ENCODE measurements at regions not wholly inside any gene's neighbourhood (a gene's known extent, or its start where the extent isn't known, plus 50 kb on each side); places are given as distances from the start of the nearest gene placed in this dataset.
A peak's percentile ranks its signal among the peaks of the same experiment; 100 is the strongest.
"Not testable (repeated sequence)": the region's sequence is repeated elsewhere in the genome, so short reads cannot be mapped to it uniquely, and the experiment has no call there.

DNA sequence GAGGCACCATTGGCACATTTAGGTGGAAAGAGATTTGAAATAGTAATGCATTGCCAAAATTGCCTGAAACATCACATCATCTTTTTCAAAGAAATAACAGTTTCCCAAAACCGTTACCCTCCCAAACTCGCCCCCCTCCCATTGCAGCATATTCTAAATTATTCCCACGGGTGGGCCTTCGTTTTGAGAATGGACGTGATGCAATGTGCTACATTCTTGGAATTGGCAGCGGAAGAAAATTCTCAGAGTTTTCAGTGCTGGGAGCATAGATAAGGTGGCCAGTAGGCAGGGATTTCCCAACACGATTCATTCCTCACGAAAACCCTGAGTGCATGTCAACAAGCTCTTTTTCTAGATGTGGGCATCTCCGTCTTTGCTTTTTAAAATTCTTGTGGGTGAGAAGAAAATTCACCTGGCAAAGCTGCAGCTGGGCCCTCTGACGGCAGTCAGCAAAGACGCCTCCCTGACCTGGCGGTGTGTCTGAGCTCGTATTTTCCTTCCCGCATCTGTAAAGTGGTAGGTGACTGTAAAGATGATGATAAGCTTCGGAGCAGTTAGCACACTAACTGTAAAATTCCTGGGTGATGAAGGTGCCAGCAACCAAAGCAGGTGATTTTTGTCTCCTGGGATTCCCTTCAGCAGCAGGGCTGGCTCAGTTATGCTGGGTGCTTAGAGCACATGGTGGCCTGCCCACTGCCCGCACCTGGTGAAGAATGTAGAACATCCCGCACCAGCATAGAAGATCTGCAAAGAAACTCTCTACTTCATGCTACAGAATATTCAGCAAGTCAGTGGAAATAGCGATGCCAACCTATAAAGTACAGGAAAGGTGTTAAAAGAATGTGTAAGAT lies 141.9 kb upstream of the KLF6 start:
- no peaks in the 10 kb centered on the region for H3K36me3 Mint-ChIP-seq (ENCODE audit: low read depth)
- H3K27me3 Mint-ChIP-seq, result peaks cover 2% of the 10 kb centered on the region
- intact Hi-C loops (cut with micrococcal nuclease), result no loop called here
- no peak overlapping the region for H3K4me3 Mint-ChIP-seq
- H3K4me1 Mint-ChIP-seq (ENCODE audit: low read depth), result peaks cover 27% of the 10 kb centered on the region
- H3K27ac Mint-ChIP-seq, result no peak overlapping the region
- H3K9me3 Mint-ChIP-seq, result no peaks in the 10 kb centered on the region

- H3K4me1 Mint-ChIP-seq (ENCODE audit: low read depth), result peaks cover 20% of the 10 kb centered on the region
- H3K27ac Mint-ChIP-seq, result no peak overlapping the region
- H3K27me3 Mint-ChIP-seq, result peaks cover under 1% of the 10 kb centered on the region
- H3K9me3 Mint-ChIP-seq, result no peaks in the 10 kb centered on the region
- H3K4me3 Mint-ChIP-seq, result no peak overlapping the region
- no peaks in the 10 kb centered on the region for H3K36me3 Mint-ChIP-seq (ENCODE audit: low read depth)
- intact Hi-C loops (cut with micrococcal nuclease), result no loop called here
Measured at GRCh38 chr10:3926258-3926657, 141.2 kb upstream of the KLF6 start.

GRCh38 chr10:3925184-3925583 lies 140.2 kb upstream of the KLF6 start:
- Mint-ChIP-seq H3K27me3 (no peaks in the 10 kb centered on the region), H3K4me3 (no peak overlapping the region), H3K36me3 (ENCODE audit: low read depth) (no peaks in the 10 kb centered on the region), H3K4me1 (ENCODE audit: low read depth) (peaks cover 12% of the 10 kb centered on the region), H3K9me3 (no peaks in the 10 kb centered on the region), H3K27ac (peak overlapping the region; percentile 30)
- intact Hi-C loops (cut with micrococcal nuclease), result no loop called here

- H3K36me3 Mint-ChIP-seq (ENCODE audit: low read depth), result no peaks in the 10 kb centered on the region
- H3K9me3 Mint-ChIP-seq, result no peaks in the 10 kb centered on the region
- no peak overlapping the region for H3K4me3 Mint-ChIP-seq
- no peak overlapping the region for H3K27ac Mint-ChIP-seq
- intact Hi-C loops (cut with micrococcal nuclease), result no loop called here
- peaks cover 6% of the 10 kb centered on the region for H3K4me1 Mint-ChIP-seq (ENCODE audit: low read depth)
- no peaks in the 10 kb centered on the region for H3K27me3 Mint-ChIP-seq
Measured at GRCh38 chr10:3924344-3924743, 139.3 kb upstream of the KLF6 start.

- no peak overlapping the region for H3K27ac Mint-ChIP-seq
- no peaks in the 10 kb centered on the region for H3K27me3 Mint-ChIP-seq
- no peaks in the 10 kb centered on the region for H3K9me3 Mint-ChIP-seq
- H3K36me3 Mint-ChIP-seq (ENCODE audit: low read depth), result no peaks in the 10 kb centered on the region
- intact Hi-C loops (cut with micrococcal nuclease), result no loop called here
- H3K4me1 Mint-ChIP-seq (ENCODE audit: low read depth), result peaks cover 6% of the 10 kb centered on the region
- H3K4me3 Mint-ChIP-seq, result no peak overlapping the region
Measured at GRCh38 chr10:3923033-3923432, 138.0 kb upstream of the KLF6 start.

DNA sequence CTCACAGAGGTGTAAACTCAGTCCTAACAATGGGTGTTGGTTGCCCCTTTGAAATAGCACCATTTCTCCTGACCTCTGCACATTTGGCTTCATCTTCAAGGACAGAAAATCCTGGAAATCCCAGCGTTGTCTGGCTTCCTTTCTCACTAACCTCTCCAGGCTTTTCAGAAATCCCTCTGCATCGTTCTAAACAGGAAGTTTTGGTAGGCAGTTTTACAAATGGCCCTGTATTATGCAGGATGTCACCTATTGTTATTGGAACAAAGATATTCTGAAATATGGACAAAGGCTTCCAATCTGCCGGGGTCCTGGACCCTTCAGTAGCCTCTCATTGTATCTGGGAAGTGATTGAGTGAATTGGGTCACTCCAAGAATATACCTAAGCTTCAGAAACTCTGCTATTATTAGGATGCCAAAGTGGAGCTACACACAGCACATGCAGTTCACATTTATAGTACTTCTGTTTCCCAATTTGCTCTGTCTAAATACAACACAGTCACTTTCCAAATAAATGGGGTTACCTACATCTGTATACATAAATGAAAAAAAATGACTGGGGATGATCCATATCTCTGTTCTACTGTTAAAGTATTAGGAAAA lies 134.8 kb upstream of the KLF6 start:
- Mint-ChIP-seq H3K4me3 (no peak overlapping the region), H3K9me3 (no peaks in the 10 kb centered on the region), H3K27ac (no peak overlapping the region), H3K4me1 (ENCODE audit: low read depth) (no peaks in the 10 kb centered on the region), H3K27me3 (peaks cover 2% of the 10 kb centered on the region), H3K36me3 (ENCODE audit: low read depth) (no peaks in the 10 kb centered on the region)
- intact Hi-C loops (cut with micrococcal nuclease), result no loop called here

- H3K4me3 Mint-ChIP-seq; H3K27ac Mint-ChIP-seq; intact Hi-C loops (cut with micrococcal nuclease); H3K36me3 Mint-ChIP-seq (ENCODE audit: low read depth); H3K27me3 Mint-ChIP-seq; H3K9me3 Mint-ChIP-seq; H3K4me1 Mint-ChIP-seq (ENCODE audit: low read depth): not testable (repeated sequence)
Measured at GRCh38 chr10:3917392-3917791, 132.4 kb upstream of the KLF6 start.

GRCh38 chr10:3914733-3915132 lies 129.7 kb upstream of the KLF6 start:
- no peak overlapping the region for H3K4me3 Mint-ChIP-seq
- intact Hi-C loops (cut with micrococcal nuclease), result no loop called here
- H3K9me3 Mint-ChIP-seq, result no peaks in the 10 kb centered on the region
- no peaks in the 10 kb centered on the region for H3K4me1 Mint-ChIP-seq (ENCODE audit: low read depth)
- H3K27me3 Mint-ChIP-seq, result peaks cover 9% of the 10 kb centered on the region
- H3K27ac Mint-ChIP-seq, result no peak overlapping the region
- H3K36me3 Mint-ChIP-seq (ENCODE audit: low read depth), result no peaks in the 10 kb centered on the region

GRCh38 chr10:3911713-3912442 lies 126.9 kb upstream of the KLF6 start:
- no peak overlapping the region for H3K27ac Mint-ChIP-seq
- no peaks in the 10 kb centered on the region for H3K4me1 Mint-ChIP-seq (ENCODE audit: low read depth)
- intact Hi-C loops (cut with micrococcal nuclease), result no loop called here
- no peak overlapping the region for H3K4me3 Mint-ChIP-seq
- no peaks in the 10 kb centered on the region for H3K36me3 Mint-ChIP-seq (ENCODE audit: low read depth)
- peaks cover 11% of the 10 kb centered on the region for H3K27me3 Mint-ChIP-seq
- H3K9me3 Mint-ChIP-seq, result no peaks in the 10 kb centered on the region

GRCh38 chr10:3911241-3911640 lies 126.2 kb upstream of the KLF6 start:
- Mint-ChIP-seq H3K27ac (no peak overlapping the region), H3K4me1 (ENCODE audit: low read depth) (no peaks in the 10 kb centered on the region), H3K36me3 (ENCODE audit: low read depth) (no peaks in the 10 kb centered on the region), H3K27me3 (peaks cover 11% of the 10 kb centered on the region), H3K4me3 (no peak overlapping the region), H3K9me3 (no peaks in the 10 kb centered on the region)
- intact Hi-C loops (cut with micrococcal nuclease), result no loop called here

- Mint-ChIP-seq H3K36me3 (ENCODE audit: low read depth) (no peaks in the 10 kb centered on the region), H3K9me3 (no peaks in the 10 kb centered on the region), H3K4me3 (no peak overlapping the region), H3K27me3 (peaks cover 10% of the 10 kb centered on the region), H3K27ac (no peak overlapping the region), H3K4me1 (ENCODE audit: low read depth) (peaks cover 7% of the 10 kb centered on the region)
- intact Hi-C loops (cut with micrococcal nuclease), result no loop called here
Measured at GRCh38 chr10:3909339-3909738, 124.3 kb upstream of the KLF6 start.

- no peak overlapping the region for H3K4me3 Mint-ChIP-seq
- no peaks in the 10 kb centered on the region for H3K36me3 Mint-ChIP-seq (ENCODE audit: low read depth)
- H3K4me1 Mint-ChIP-seq (ENCODE audit: low read depth), result peaks cover 15% of the 10 kb centered on the region
- H3K9me3 Mint-ChIP-seq, result no peaks in the 10 kb centered on the region
- peaks cover 10% of the 10 kb centered on the region for H3K27me3 Mint-ChIP-seq
- H3K27ac Mint-ChIP-seq, result no peak overlapping the region
- intact Hi-C loops (cut with micrococcal nuclease), result no loop called here
Measured at GRCh38 chr10:3908183-3908582, 123.2 kb upstream of the KLF6 start.

DNA sequence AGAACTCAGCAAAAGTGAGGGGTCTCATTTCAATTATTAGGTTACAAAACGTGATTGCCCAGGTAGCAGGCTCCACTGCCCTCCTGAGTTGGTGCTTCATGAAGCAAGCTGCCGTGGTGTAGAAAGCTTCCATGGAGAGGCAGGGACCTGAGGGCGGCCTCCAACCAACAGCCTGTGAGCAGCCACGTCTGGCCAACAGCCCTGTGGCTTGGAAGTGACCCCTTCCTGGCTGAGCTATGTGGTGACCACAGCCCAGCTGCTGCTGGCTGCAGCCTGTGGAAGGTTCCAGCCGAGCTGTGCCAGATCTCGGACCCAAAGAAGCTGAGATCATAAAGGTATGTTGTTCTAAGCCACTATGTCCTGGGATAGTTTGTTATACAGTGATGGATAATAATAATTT lies 122.5 kb upstream of the KLF6 start:
- Mint-ChIP-seq H3K36me3 (ENCODE audit: low read depth) (no peaks in the 10 kb centered on the region), H3K4me1 (ENCODE audit: low read depth) (peaks cover 21% of the 10 kb centered on the region), H3K27me3 (peaks cover 7% of the 10 kb centered on the region), H3K4me3 (no peak overlapping the region), H3K9me3 (no peaks in the 10 kb centered on the region), H3K27ac (no peak overlapping the region)
- intact Hi-C loops (cut with micrococcal nuclease), result no loop called here

- no peaks in the 10 kb centered on the region for H3K36me3 Mint-ChIP-seq (ENCODE audit: low read depth)
Measured at GRCh38 chr10:3906511-3907111, 121.6 kb upstream of the KLF6 start.

More at GRCh38 chr10:3906511-3907111, 121.6 kb upstream of the KLF6 start:
- no peak overlapping the region for H3K27ac Mint-ChIP-seq
- H3K4me1 Mint-ChIP-seq (ENCODE audit: low read depth), result peaks cover 26% of the 10 kb centered on the region
- no peak overlapping the region for H3K4me3 Mint-ChIP-seq
- H3K27me3 Mint-ChIP-seq, result peaks cover 3% of the 10 kb centered on the region
- H3K9me3 Mint-ChIP-seq, result no peaks in the 10 kb centered on the region
- intact Hi-C loops (cut with micrococcal nuclease), result no loop called here
